A549 (cell line): ENCODE measurements at regions not wholly inside any gene's neighbourhood (a gene's known extent, or its start where the extent isn't known, plus 50 kb on each side); places are given as distances from the start of the nearest gene placed in this dataset.

Experiments used
- ATAC-seq, 2 experiments: fragments of 200-7000 bp in 1 of 2; fragments of >200 bp in 1 of 2; cut with Nextera tagmentation in 1 of 2; cut with Tn5 transposase in 1 of 2; 3 replicates each; pipeline versions ENCODE4 v1.8.0 to v1.9.1; 2018 to 2020; ENCODE audit warnings: mild to moderate bottlenecking in 1 of 2, moderate library complexity in 1 of 2
- CTCF ChIA-PET: fragments of 300-600 bp; sonication (Branson Sonifier 250); formaldehyde crosslinking; extraction: SDS; loops from one replicate; lab custom pipeline; 2021; ENCODE audit warnings: antibody characterized with exemption, inconsistent platforms; lab: Yijun Ruan, JAX
- POLR2A ChIA-PET: fragments of 350-600 bp; formaldehyde crosslinking; extraction: SDS; loops from one replicate; lab custom pipeline; 2021; ENCODE audit warnings: antibody characterized with exemption, inconsistent platforms; lab: Yijun Ruan, JAX
- DNase-seq, 2 experiments: peaks; one replicate each; pipeline versions ENCODE4 v3.0.0 to v3.0.0-alpha.2; 2011 to 2016; ENCODE audit warnings: low read depth in 1 of 2, low spot score in 1 of 2
- FAIRE-seq: peaks from 2 replicates; lab custom pipeline; 2011; peaks lifted over from hg19 to GRCh38; lab: Jason Lieb, UNC
- H3K27ac ChIP-seq, 2 experiments: fragments of >200 bp; sonication (Bioruptor Twin); formaldehyde crosslinking; 3 replicates each; pipeline ENCODE4 v1.5.1; 2016 to 2017
- H3K4me1 ChIP-seq: fragments of >200 bp; sonication (Bioruptor Twin); formaldehyde crosslinking; 3 replicates; pipeline ENCODE4 v1.6.1; 2016
- H3K4me2 ChIP-seq: fragments of >200 bp; sonication (Bioruptor Twin); formaldehyde crosslinking; 3 replicates; pipeline ENCODE4 v1.6.1; 2016
- H3K4me3 ChIP-seq: fragments of >200 bp; sonication (Bioruptor Twin); formaldehyde crosslinking; 3 replicates; pipeline ENCODE4 v1.5.1; 2016
- H3K9me3 ChIP-seq: fragments of >200 bp; sonication (Bioruptor Twin); formaldehyde crosslinking; 3 replicates; pipeline ENCODE4 v1.6.1; 2016
- CBX2 ChIP-seq: fragments of 200-600 bp; sonication (generic); IDR thresholded peaks from 2 replicates; pipeline ENCODE4 v1.6.1; 2016; ENCODE audit warnings: low read depth, mild to moderate bottlenecking, borderline replicate concordance
- EHMT2 ChIP-seq: fragments of 200-600 bp; sonication (generic); IDR thresholded peaks from 2 replicates; pipeline ENCODE4 v1.6.1; 2016; ENCODE audit warnings: antibody characterized with exemption, low read depth, mild to moderate bottlenecking, moderate library complexity
- ELK1 ChIP-seq: fragments of 150-350 bp; IDR thresholded peaks from 2 replicates; pipeline ENCODE4 v1.6.1; 2014; ENCODE audit warnings: low read depth, mild to moderate bottlenecking, low read length
- EP300 ChIP-seq, 2 experiments: fragments of >200 bp; sonication (Bioruptor Twin); formaldehyde crosslinking; IDR thresholded peaks; 2 replicates in 1 of 2; 3 replicates in 1 of 2; pipeline ENCODE4 v1.6.1; 2016 to 2017
- FOSB ChIP-seq: fragments of 250-450 bp; sonication (Bioruptor Pico); IDR thresholded peaks from 2 replicates; pipeline ENCODE4 v1.5.0; 2020; ENCODE audit warnings: mild to moderate bottlenecking, moderate library complexity
- HES2 ChIP-seq: fragments of >200 bp; sonication (Bioruptor Twin); formaldehyde crosslinking; IDR thresholded peaks from 2 replicates; pipeline ENCODE4 v1.6.1; 2016
- HEYL ChIP-seq: fragments of 250-450 bp; sonication (Bioruptor Pico); IDR thresholded peaks from 2 replicates; pipeline ENCODE4 v1.8.0; 2021; ENCODE audit warnings: mild to moderate bottlenecking, moderate library complexity
- HOXB13 ChIP-seq: fragments of 250-450 bp; sonication (Bioruptor Pico); IDR thresholded peaks from 2 replicates; pipeline ENCODE4 v1.5.0; 2020; ENCODE audit warnings: low read depth, mild to moderate bottlenecking, moderate library complexity
- HOXB5 ChIP-seq: fragments of 250-450 bp; sonication (Bioruptor Pico); IDR thresholded peaks from 2 replicates; pipeline ENCODE4 v1.5.0; 2020; ENCODE audit warnings: mild to moderate bottlenecking, moderate library complexity
- JUN ChIP-seq, 2 experiments: fragments of >200 bp; sonication (Bioruptor Twin); formaldehyde crosslinking; IDR thresholded peaks; 2 replicates in 1 of 2; 3 replicates in 1 of 2; pipeline ENCODE4 v1.6.1; 2016 to 2017
- JUNB ChIP-seq: fragments of >200 bp; sonication (Bioruptor Twin); formaldehyde crosslinking; IDR thresholded peaks from 2 replicates; pipeline ENCODE4 v1.6.1; 2016
- MAFK ChIP-seq: fragments of 450-650 bp; IDR thresholded peaks from 2 replicates; pipeline ENCODE4 v1.6.1; 2014; ENCODE audit not compliant: partially characterized antibody
- NR3C1 ChIP-seq: fragments of >200 bp; sonication (Bioruptor Twin); formaldehyde crosslinking; IDR thresholded peaks from 3 replicates; pipeline ENCODE4 v1.6.1; 2017
- POLR2A ChIP-seq: IDR thresholded peaks from 2 replicates; pipeline ENCODE4 v1.6.1; 2012; ENCODE audit warnings: mild to moderate bottlenecking, low read length
- RAD21 ChIP-seq, 2 experiments: fragments of >200 bp in 1 of 2; sonication (Bioruptor Twin) in 1 of 2; formaldehyde crosslinking in 1 of 2; IDR thresholded peaks in 1 of 2; conservative IDR thresholded peaks in 1 of 2; 2 replicates in 1 of 2; 3 replicates in 1 of 2; pipeline ENCODE4 v1.6.1; 2012 to 2018; ENCODE audit warnings: inconsistent platforms in 1 of 2
- RARB ChIP-seq: fragments of 250-450 bp; sonication (Bioruptor Pico); IDR thresholded peaks from 2 replicates; pipeline ENCODE4 v1.8.0; 2021; ENCODE audit warnings: mild to moderate bottlenecking, moderate library complexity
- RCOR1 ChIP-seq: fragments of 150-350 bp; IDR thresholded peaks from 2 replicates; pipeline ENCODE4 v1.6.1; 2014; ENCODE audit warnings: antibody characterized with exemption, low read length, low read depth
- RFX5 ChIP-seq: fragments of 450-650 bp; IDR thresholded peaks from 2 replicates; pipeline ENCODE4 v1.7.1; 2014; ENCODE audit warnings: antibody characterized with exemption, mild to moderate bottlenecking, moderate library complexity
- RNF2 ChIP-seq: fragments of 200-600 bp; sonication (generic); IDR thresholded peaks from 2 replicates; pipeline ENCODE4 v1.6.1; 2016; ENCODE audit warnings: low read depth, mild to moderate bottlenecking, antibody characterized with exemption, moderate library complexity, borderline replicate concordance
- SMC3 ChIP-seq: fragments of >200 bp; sonication (Bioruptor Twin); formaldehyde crosslinking; IDR thresholded peaks from 3 replicates; pipeline ENCODE4 v1.6.1; 2018; ENCODE audit warnings: inconsistent platforms
- SREBF2 ChIP-seq: fragments of 450-650 bp; IDR thresholded peaks from 2 replicates; pipeline ENCODE4 v1.6.1; 2014; ENCODE audit warnings: mild to moderate bottlenecking, moderate library complexity
- TP53 ChIP-seq: fragments of 250-450 bp; sonication (Bioruptor Pico); IDR thresholded peaks from 2 replicates; pipeline ENCODE4 v1.5.0; 2021; ENCODE audit warnings: mild to moderate bottlenecking, moderate library complexity
- ZNF302 ChIP-seq: fragments of 250-450 bp; sonication (Bioruptor Pico); IDR thresholded peaks from 2 replicates; pipeline ENCODE4 v1.9.0; 2021; ENCODE audit warnings: inconsistent platforms, mild to moderate bottlenecking, moderate library complexity
- ZSCAN20 ChIP-seq: fragments of 250-450 bp; sonication (Bioruptor Pico); IDR thresholded peaks from 2 replicates; pipeline ENCODE4 v1.8.0; 2022; ENCODE audit warnings: mild to moderate bottlenecking, moderate library complexity
- WGBS: methylation state at CpG from one replicate; pipeline ENCODE4 v1.1.6; 2017; ENCODE audit errors: missing lambda C conversion rate; 5-methylcytosine and 5-hydroxymethylcytosine counted together
- TF ChIP-seq, protein P1 (sequence below): fragments of 250-450 bp; sonication (Bioruptor Pico); IDR thresholded peaks from 2 replicates; pipeline ENCODE4 v1.5.0; 2020; ENCODE audit warnings: low read depth, mild to moderate bottlenecking, moderate library complexity

- TF ChIP-seq RAD21 (conservative IDR thresholded peaks at IDR 0.05 in 1 of 2, IDR thresholded peaks at IDR 0.05 in 1 of 2), result no peak
- TF ChIP-seq SMC3, result no peak
- TF ChIP-seq CBX2, result no peak
- no peak for TF ChIP-seq TP53 (CRISPR knock-in tag)
- TF ChIP-seq JUN (IDR thresholded peaks at IDR 0.05), result no peak
These were observed 380.7 kb upstream of the CELF4 start (continued) for GRCh38 chr18:37946324-37946723.

- ChIA-PET CTCF (no interaction called here), POLR2A (no interaction called here)
- no peak for DNase-seq
- no peak for ATAC-seq
- Histone ChIP-seq H3K4me1 (no peaks in the 10 kb centered on the region), H3K4me3 (no peak overlapping the region), H3K4me2 (no peak overlapping the region), H3K9me3 (no peaks in the 10 kb centered on the region), H3K27ac (no peak overlapping the region)
- no peak for FAIRE-seq
- TF ChIP-seq RFX5 (no peak), ZSCAN20 (CRISPR knock-in tag) (no peak), RNF2 (no peak), NR3C1 (no peak), EHMT2 (no peak), HOXB5 (CRISPR knock-in tag) (no peak), FOSB (CRISPR knock-in tag) (no peak), RAD21 (conservative IDR thresholded peaks at IDR 0.05 in 1 of 2, IDR thresholded peaks at IDR 0.05 in 1 of 2) (no peak), HEYL (no peak), JUNB (no peak), MAFK (no peak), HES2 (no peak), RCOR1 (no peak), SREBF2 (no peak)
- 8% methylated on average over 3 of the region's 3 CpGs for WGBS
These were observed 379.2 kb upstream of the CELF4 start for GRCh38 chr18:37944700-37945270.

- WGBS, result 5% methylated on average over 6 of the region's 6 CpGs
- ChIA-PET POLR2A (no interaction called here), CTCF (no interaction called here)
- Histone ChIP-seq H3K9me3 (no peaks in the 10 kb centered on the region), H3K4me3 (no peak overlapping the region), H3K4me2 (no peak overlapping the region), H3K4me1 (no peaks in the 10 kb centered on the region), H3K27ac (no peak overlapping the region)
- DNase-seq (no peak), FAIRE-seq (no peak), ATAC-seq (no peak)
- TF ChIP-seq, protein P1, sequence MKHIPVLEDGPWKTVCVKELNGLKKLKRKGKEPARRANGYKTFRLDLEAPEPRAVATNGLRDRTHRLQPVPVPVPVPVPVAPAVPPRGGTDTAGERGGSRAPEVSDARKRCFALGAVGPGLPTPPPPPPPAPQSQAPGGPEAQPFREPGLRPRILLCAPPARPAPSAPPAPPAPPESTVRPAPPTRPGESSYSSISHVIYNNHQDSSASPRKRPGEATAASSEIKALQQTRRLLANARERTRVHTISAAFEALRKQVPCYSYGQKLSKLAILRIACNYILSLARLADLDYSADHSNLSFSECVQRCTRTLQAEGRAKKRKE (CRISPR knock-in tag), result no peak
- TF ChIP-seq EHMT2, result no peak
- TF ChIP-seq HOXB13, result no peak
- TF ChIP-seq EP300 (IDR thresholded peaks at IDR 0.05), result no peak
- no peak for TF ChIP-seq RNF2
- TF ChIP-seq ELK1, result no peak
- no peak for TF ChIP-seq ZNF302 (CRISPR knock-in tag)
- TF ChIP-seq RARB (CRISPR knock-in tag), result no peak
- no peak for TF ChIP-seq POLR2A
These were observed 371.7 kb upstream of the CELF4 start for GRCh38 chr18:37937287-37937686.
